Testis (tissue), 2 donors: ENCODE measurements at regions not wholly inside any gene's neighbourhood (a gene's known extent, or its start where the extent isn't known, plus 50 kb on each side); places are given as distances from the start of the nearest gene placed in this dataset.

Source experiments
- POLR2A ChIP-seq: fragments of 450-650 bp; IDR thresholded peaks from one replicate; pipeline ENCODE4 v1.6.1; 2017; ENCODE audit warnings: antibody characterized with exemption, mild to moderate bottlenecking, moderate library complexity
- TF ChIP-seq, protein P1 (sequence below), 3 experiments: fragments of 450-650 bp in 2 of 3; fragments of 200-600 bp in 1 of 3; sonication (generic) in 1 of 3; IDR thresholded peaks; one replicate each; pipeline ENCODE4 v1.5.1; 2016 to 2019; ENCODE audit warnings: antibody characterized with exemption in 3 of 3, mild to moderate bottlenecking in 2 of 3, moderate library complexity in 1 of 3

DNA sequence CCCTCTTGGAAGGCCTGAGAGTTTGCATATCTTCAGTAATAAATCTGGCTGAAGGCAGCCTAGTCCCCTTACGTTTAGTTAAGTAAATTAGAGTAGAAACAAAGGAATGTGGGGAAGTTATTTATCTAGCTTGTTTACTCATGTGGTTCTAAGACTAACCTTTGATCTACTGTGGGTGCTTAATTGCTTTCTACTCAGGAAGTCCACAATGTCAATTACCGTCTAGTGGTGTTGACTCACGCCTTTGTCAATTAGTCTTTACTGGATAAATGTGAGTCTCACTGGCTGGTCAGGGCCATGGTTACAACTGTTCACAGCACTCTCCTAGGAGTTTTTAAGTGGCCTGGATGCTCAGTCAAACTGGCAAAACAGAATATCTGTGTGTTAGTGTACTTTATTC lies 2338.4 kb downstream of the TP53TG3F start:
- TF ChIP-seq, protein P1, sequence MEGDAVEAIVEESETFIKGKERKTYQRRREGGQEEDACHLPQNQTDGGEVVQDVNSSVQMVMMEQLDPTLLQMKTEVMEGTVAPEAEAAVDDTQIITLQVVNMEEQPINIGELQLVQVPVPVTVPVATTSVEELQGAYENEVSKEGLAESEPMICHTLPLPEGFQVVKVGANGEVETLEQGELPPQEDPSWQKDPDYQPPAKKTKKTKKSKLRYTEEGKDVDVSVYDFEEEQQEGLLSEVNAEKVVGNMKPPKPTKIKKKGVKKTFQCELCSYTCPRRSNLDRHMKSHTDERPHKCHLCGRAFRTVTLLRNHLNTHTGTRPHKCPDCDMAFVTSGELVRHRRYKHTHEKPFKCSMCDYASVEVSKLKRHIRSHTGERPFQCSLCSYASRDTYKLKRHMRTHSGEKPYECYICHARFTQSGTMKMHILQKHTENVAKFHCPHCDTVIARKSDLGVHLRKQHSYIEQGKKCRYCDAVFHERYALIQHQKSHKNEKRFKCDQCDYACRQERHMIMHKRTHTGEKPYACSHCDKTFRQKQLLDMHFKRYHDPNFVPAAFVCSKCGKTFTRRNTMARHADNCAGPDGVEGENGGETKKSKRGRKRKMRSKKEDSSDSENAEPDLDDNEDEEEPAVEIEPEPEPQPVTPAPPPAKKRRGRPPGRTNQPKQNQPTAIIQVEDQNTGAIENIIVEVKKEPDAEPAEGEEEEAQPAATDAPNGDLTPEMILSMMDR (IDR thresholded peaks at IDR 0.05), result no peak
- TF ChIP-seq POLR2A, result no peak
